Ovary (tissue), 7 donors: ENCODE measurements at regions not wholly inside any gene's neighbourhood (a gene's known extent, or its start where the extent isn't known, plus 50 kb on each side); places are given as distances from the start of the nearest gene placed in this dataset.
"Not testable (repeated sequence)": the region's sequence is repeated elsewhere in the genome, so short reads cannot be mapped to it uniquely, and the experiment has no call there.

Experiments
- DNase-seq, 5 donors: peaks; one replicate each; pipeline ENCODE4 v3.0.0-alpha.2; 2019 to 2020
- H3K27ac ChIP-seq, 2 donors: fragments of 200-600 bp; one replicate each; pipeline versions ENCODE4 v1.5.1 to v1.8.0; 2019 to 2022
- H3K27me3 ChIP-seq: fragments of 200-600 bp; one replicate; pipeline ENCODE4 v1.8.0; 2022
- H3K36me3 ChIP-seq: fragments of 200-600 bp; sonication (generic); one replicate; pipeline ENCODE4 v1.5.1; 2019
- H3K4me1 ChIP-seq: one replicate; pipeline ENCODE4 v1.8.1; 2013; ENCODE audit warnings: mild to moderate bottlenecking, moderate library complexity; ENCODE audit not compliant: insufficient read depth
- H3K4me3 ChIP-seq: fragments of 200-600 bp; sonication (generic); one replicate; pipeline ENCODE4 v1.5.1; 2017
- H3K9me3 ChIP-seq, 2 donors: fragments of 200-600 bp in 1 of 2; sonication (generic) in 1 of 2; one replicate each; pipeline versions ENCODE4 v1.5.1 to v1.8.1; 2013 to 2019; ENCODE audit warnings: mild to moderate bottlenecking in 1 of 2, moderate library complexity in 1 of 2
- CTCF ChIP-seq, 3 donors: fragments of 450-650 bp in 2 of 3; fragments of 200-600 bp in 1 of 3; IDR thresholded peaks; one replicate each; pipeline versions ENCODE4 v1.5.1 to v1.8.0; 2016 to 2022; ENCODE audit warnings: antibody characterized with exemption in 3 of 3, mild to moderate bottlenecking in 1 of 3
- EP300 ChIP-seq: sonication (generic); formaldehyde crosslinking; IDR thresholded peaks from one replicate; pipeline ENCODE4 v1.6.1; 2017; ENCODE audit warnings: antibody characterized with exemption
- POLR2A ChIP-seq: fragments of 450-650 bp; IDR thresholded peaks from one replicate; pipeline ENCODE4 v1.6.1; 2017; ENCODE audit warnings: antibody characterized with exemption, mild to moderate bottlenecking, moderate library complexity
- whole genome bisulfite sequencing, 3 donors: extraction: QIAGEN DNeasy Blood & Tissue Kit in 1 of 3; methylation state at CpG; one replicate each; pipeline versions ENCODE4 v1.1.5 to v1.1.7; 2013 to 2017; 5-methylcytosine and 5-hydroxymethylcytosine counted together
- intact Hi-C, 4 donors: fragments of 100-400 bp; cut with DNase I; formaldehyde crosslinking; loops; one replicate each; pipeline versions ENCODE4 v1.11.0 to v1.15.1; 2022 to 2023
- donor health status: DM: no; HTN: no; CAD: no; lungs with moderate emphysema.
- donor health status: DM: no; HTN: no; CAD: no.
- donor health status: Bipolar disorder and iron deficiency.
- donor health status: DM: no; HTN: no; CAD: no.
- donor health status: DM: yes; HTN: yes; CAD: no.

- no peaks in the 10 kb centered on the region for H3K4me1 ChIP-seq
- no peaks in the 10 kb centered on the region for H3K27me3 ChIP-seq
- no peak for TF ChIP-seq EP300
- TF ChIP-seq POLR2A: no peak
- TF ChIP-seq CTCF (IDR thresholded peaks at IDR 0.05): no peak
- H3K4me3 ChIP-seq: no peak overlapping the region
- intact Hi-C loops: no loop called here
- 73 to 79% (median 75%) methylated on average over 3 of the region's 3 CpGs for WGBS, 3 donors
- H3K36me3 ChIP-seq: no peaks in the 10 kb centered on the region
- no peak overlapping the region for H3K27ac ChIP-seq
- H3K9me3 ChIP-seq: peaks cover 0 to 6% of the 10 kb centered on the region in 2 donors
- no peak for DNase-seq
Observed at GRCh38 chr2:16346671-16347070, 319.0 kb downstream of the CYRIA start.

- H3K4me1 ChIP-seq, H3K27me3 ChIP-seq, H3K36me3 ChIP-seq, DNase-seq, H3K9me3 ChIP-seq, H3K27ac ChIP-seq, intact Hi-C loops, H3K4me3 ChIP-seq: not testable (repeated sequence)
- 86 to 93% (median 90%) methylated on average over 9 of the region's 9 CpGs for WGBS, 3 donors
Observed at GRCh38 chr2:16345231-16345630, 320.4 kb downstream of the CYRIA start.

- WGBS, 3 donors: 83 to 89% (median 86%) methylated on average over 1 of the region's 1 CpG
- intact Hi-C loops: no loop called here
- no peak for TF ChIP-seq EP300
- no peak for TF ChIP-seq POLR2A
- TF ChIP-seq CTCF (IDR thresholded peaks at IDR 0.05): no peak
Observed at GRCh38 chr2:16339206-16339605, 326.4 kb downstream of the CYRIA start.

GRCh38 chr2:16338026-16338425 is 327.6 kb downstream of the CYRIA start:
- H3K9me3 ChIP-seq: peaks cover 0 to 2% of the 10 kb centered on the region in 2 donors
- no peak for DNase-seq
- H3K27ac ChIP-seq: no peak overlapping the region
- H3K27me3 ChIP-seq: no peaks in the 10 kb centered on the region
- TF ChIP-seq CTCF (IDR thresholded peaks at IDR 0.05) (no peak), EP300 (no peak), POLR2A (no peak)
- no peaks in the 10 kb centered on the region for H3K36me3 ChIP-seq
- H3K4me3 ChIP-seq: no peak overlapping the region
- intact Hi-C loops: no loop called here
- no peaks in the 10 kb centered on the region for H3K4me1 ChIP-seq

More at GRCh38 chr2:16339206-16339605, 326.4 kb downstream of the CYRIA start:
- no peak overlapping the region for H3K4me3 ChIP-seq
- peaks cover 0 to 2% of the 10 kb centered on the region in 2 donors for H3K9me3 ChIP-seq
- no peaks in the 10 kb centered on the region for H3K36me3 ChIP-seq
- DNase-seq: no peak
- no peak overlapping the region for H3K27ac ChIP-seq
- H3K4me1 ChIP-seq: no peaks in the 10 kb centered on the region
- no peaks in the 10 kb centered on the region for H3K27me3 ChIP-seq

- peaks cover 0 to 2% of the 10 kb centered on the region in 2 donors for H3K9me3 ChIP-seq
- intact Hi-C loops: no loop called here
- no peaks in the 10 kb centered on the region for H3K36me3 ChIP-seq
- H3K27me3 ChIP-seq: no peaks in the 10 kb centered on the region
- no peak for DNase-seq
- H3K4me3 ChIP-seq: no peak overlapping the region
- H3K27ac ChIP-seq: no peak overlapping the region
- peaks cover 3% of the 10 kb centered on the region for H3K4me1 ChIP-seq
- 83 to 87% (median 85%) methylated on average over 7 of the region's 7 CpGs for WGBS, 3 donors
- TF ChIP-seq EP300 (no peak), POLR2A (no peak), CTCF (IDR thresholded peaks at IDR 0.05) (no peak)
Observed at GRCh38 chr2:16336916-16337315, 328.7 kb downstream of the CYRIA start.
